ENCODE measurements at regions not wholly inside any gene's neighbourhood (a gene's known extent, or its start where the extent isn't known, plus 50 kb on each side); places are given as distances from the start of the nearest gene placed in this dataset.

- no peaks in the 10 kb centered on the region for H3K79me2 ChIP-seq (replicated peaks; ENCODE audit: insufficient read depth)
- H3K9me2 ChIP-seq (ENCODE audit: insufficient read depth) = no peaks in the 10 kb centered on the region; the same call in 1 of the 2 replicates
- Mint-ChIP-seq H3K27me3 (ENCODE audit: insufficient read depth, low read depth, poor library complexity) (no peaks in the 10 kb centered on the region), H3K9me3 (no peaks in the 10 kb centered on the region), H3K4me1 (no peaks in the 10 kb centered on the region; the same call in 2 of the 3 replicates), H3K4me3 (no peak overlapping the region), H3K27ac (no peak overlapping the region), H3K36me3 (ENCODE audit: low read depth) (no peaks in the 10 kb centered on the region)
- no peak overlapping the region for H3K27ac ChIP-seq (ENCODE audit: low read depth)
- no peak overlapping the region for H3K4me2 ChIP-seq
- H3K4me1 ChIP-seq (ENCODE audit: insufficient read depth) = no peaks in the 10 kb centered on the region; the same call in 1 of the 2 replicates
- TF ChIP-seq REST (IDR thresholded peaks at IDR 0.05; ENCODE audit: unreplicated experiment) = no peak
- TF ChIP-seq EZH2phosphoT487 (IDR thresholded peaks at IDR 0.05; ENCODE audit: unreplicated experiment) = no peak
- no peak for TF ChIP-seq CTCF (conservative IDR thresholded peaks at IDR 0.05; ENCODE audit: low read depth in 2 of 2)
- no peak for TF ChIP-seq CREB1 (CRISPR knock-in tag; IDR thresholded peaks at IDR 0.05; ENCODE audit: low read depth)
- TF ChIP-seq ZNF462 (CRISPR knock-in tag; IDR thresholded peaks at IDR 0.05) = no peak
- no peak for TF ChIP-seq ZNF331 (CRISPR knock-in tag; IDR thresholded peaks at IDR 0.05; ENCODE audit: low read depth)
- no peak for TF ChIP-seq JUNB (IDR thresholded peaks at IDR 0.05; ENCODE audit: unreplicated experiment)
- TF ChIP-seq NANOG (IDR thresholded peaks at IDR 0.05; ENCODE audit: borderline replicate concordance) = no peak
- TF ChIP-seq POLR2AphosphoS5 (IDR thresholded peaks at IDR 0.05; ENCODE audit: low read depth) = no peak
- no peak for TF ChIP-seq EZH2 (IDR thresholded peaks at IDR 0.05; ENCODE audit: low read depth, unreplicated experiment)
- DNase-seq (ENCODE audit: low spot score) (no peak), ATAC-seq (no peak)
- H4K20me1 ChIP-seq (replicated peaks; ENCODE audit: insufficient read depth) = no peaks in the 10 kb centered on the region
- no peaks in the 10 kb centered on the region for H3F3A ChIP-seq (replicated peaks; ENCODE audit: low read depth)
- H2AFZ ChIP-seq = no peak overlapping the region
- H3K27me3 ChIP-seq (ENCODE audit: insufficient read depth) = no peaks in the 10 kb centered on the region
- no peak overlapping the region for H3K4me3 ChIP-seq
- no peaks in the 10 kb centered on the region for H3K36me3 ChIP-seq (ENCODE audit: insufficient read depth)
Measured at GRCh38 chr2:161039071-161039470, 121.2 kb upstream of the TANK start.
